HepG2 (cell line): ENCODE measurements at regions not wholly inside any gene's neighbourhood (a gene's known extent, or its start where the extent isn't known, plus 50 kb on each side); places are given as distances from the start of the nearest gene placed in this dataset.

ENCODE experiments used
- EHMT2 ChIP-seq: fragments of 200-600 bp; sonication (generic); IDR thresholded peaks from 2 replicates; pipeline ENCODE4 v1.7.0; 2017; ENCODE audit warnings: antibody characterized with exemption, low read depth, low read length, borderline replicate concordance
- FOXK2 ChIP-seq: fragments of 450-650 bp; IDR thresholded peaks from 2 replicates; pipeline ENCODE4 v1.6.1; 2016
- GABPA ChIP-seq, 2 experiments: IDR thresholded peaks; 2 replicates each; pipeline ENCODE4 v1.6.1; 2011 to 2016; ENCODE audit warnings: low read depth in 2 of 2, low read length in 1 of 2, missing biosample characterization in 1 of 2, missing genetic modification characterization in 1 of 2
- HMGA1 ChIP-seq: sonication (generic); formaldehyde crosslinking; conservative IDR thresholded peaks from 2 replicates; pipeline ENCODE4 v1.4.0; 2020; ENCODE audit warnings: missing genetic modification reagents
- MXD4 ChIP-seq: IDR thresholded peaks from 2 replicates; pipeline ENCODE4 v1.6.1; 2016; ENCODE audit warnings: mild to moderate bottlenecking, missing biosample characterization, missing genetic modification reagents
- POLR2AphosphoS5 ChIP-seq: IDR thresholded peaks from 2 replicates; pipeline ENCODE4 v1.6.1; 2012; ENCODE audit warnings: low read depth, low read length
- ZNF296 ChIP-seq: sonication (generic); formaldehyde crosslinking; conservative IDR thresholded peaks from 2 replicates; pipeline ENCODE4 v1.5.0; 2020; ENCODE audit warnings: mild to moderate bottlenecking, missing genetic modification reagents
- ZSCAN29 ChIP-seq: sonication (generic); formaldehyde crosslinking; conservative IDR thresholded peaks from 2 replicates; pipeline ENCODE4 v1.4.0; 2020; ENCODE audit warnings: mild to moderate bottlenecking, missing genetic modification reagents
- TF ChIP-seq, protein P1 (sequence below): sonication (generic); formaldehyde crosslinking; IDR thresholded peaks from 2 replicates; pipeline ENCODE4 v1.8.1; 2023; ENCODE audit warnings: mild to moderate bottlenecking, missing genetic modification reagents
- TF ChIP-seq, protein P2 (sequence below): sonication (generic); formaldehyde crosslinking; IDR thresholded peaks from 2 replicates; pipeline ENCODE4 v1.5.0; 2020; ENCODE audit warnings: mild to moderate bottlenecking, missing genetic modification reagents, moderate library complexity

DNA sequence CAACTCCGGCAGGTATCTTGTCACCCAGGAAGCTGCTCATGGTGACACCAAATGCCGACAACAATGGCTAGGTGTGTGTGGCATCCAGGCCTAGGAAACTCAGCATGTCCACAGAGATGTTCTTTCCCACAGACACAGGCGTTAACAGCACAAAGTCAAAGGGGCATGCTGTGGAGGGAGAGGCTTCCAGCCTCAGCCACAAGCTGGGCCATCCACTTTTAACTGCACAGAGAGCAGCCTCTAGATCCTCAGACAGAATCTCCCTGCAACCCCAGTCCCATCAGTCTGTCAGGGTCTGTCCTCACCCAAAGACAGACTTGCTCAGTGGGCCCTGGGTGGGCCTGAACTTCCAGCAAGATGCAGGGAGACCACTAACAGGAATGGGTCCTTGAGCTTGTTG, 58.5 kb upstream of the BCAR3 start:
- TF ChIP-seq ZSCAN29 (CRISPR knock-in tag): no peak
- TF ChIP-seq ZNF296: no peak
- no peak for TF ChIP-seq FOXK2
- no peak for TF ChIP-seq EHMT2
- TF ChIP-seq, protein P1, sequence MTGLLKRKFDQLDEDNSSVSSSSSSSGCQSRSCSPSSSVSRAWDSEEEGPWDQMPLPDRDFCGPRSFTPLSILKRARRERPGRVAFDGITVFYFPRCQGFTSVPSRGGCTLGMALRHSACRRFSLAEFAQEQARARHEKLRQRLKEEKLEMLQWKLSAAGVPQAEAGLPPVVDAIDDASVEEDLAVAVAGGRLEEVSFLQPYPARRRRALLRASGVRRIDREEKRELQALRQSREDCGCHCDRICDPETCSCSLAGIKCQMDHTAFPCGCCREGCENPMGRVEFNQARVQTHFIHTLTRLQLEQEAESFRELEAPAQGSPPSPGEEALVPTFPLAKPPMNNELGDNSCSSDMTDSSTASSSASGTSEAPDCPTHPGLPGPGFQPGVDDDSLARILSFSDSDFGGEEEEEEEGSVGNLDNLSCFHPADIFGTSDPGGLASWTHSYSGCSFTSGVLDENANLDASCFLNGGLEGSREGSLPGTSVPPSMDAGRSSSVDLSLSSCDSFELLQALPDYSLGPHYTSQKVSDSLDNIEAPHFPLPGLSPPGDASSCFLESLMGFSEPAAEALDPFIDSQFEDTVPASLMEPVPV (CRISPR knock-in tag): no peak
- no peak for TF ChIP-seq HMGA1 (CRISPR knock-in tag)
- TF ChIP-seq MXD4 (CRISPR knock-in tag): no peak
- TF ChIP-seq POLR2AphosphoS5: no peak
- TF ChIP-seq GABPA (IDR thresholded peaks at IDR 0.05; ENCODE audit: low read depth, low read length): no peak
- TF ChIP-seq GABPA (CRISPR knock-in tag; IDR thresholded peaks at IDR 0.05; ENCODE audit: low read depth): no peak
- TF ChIP-seq, protein P2, sequence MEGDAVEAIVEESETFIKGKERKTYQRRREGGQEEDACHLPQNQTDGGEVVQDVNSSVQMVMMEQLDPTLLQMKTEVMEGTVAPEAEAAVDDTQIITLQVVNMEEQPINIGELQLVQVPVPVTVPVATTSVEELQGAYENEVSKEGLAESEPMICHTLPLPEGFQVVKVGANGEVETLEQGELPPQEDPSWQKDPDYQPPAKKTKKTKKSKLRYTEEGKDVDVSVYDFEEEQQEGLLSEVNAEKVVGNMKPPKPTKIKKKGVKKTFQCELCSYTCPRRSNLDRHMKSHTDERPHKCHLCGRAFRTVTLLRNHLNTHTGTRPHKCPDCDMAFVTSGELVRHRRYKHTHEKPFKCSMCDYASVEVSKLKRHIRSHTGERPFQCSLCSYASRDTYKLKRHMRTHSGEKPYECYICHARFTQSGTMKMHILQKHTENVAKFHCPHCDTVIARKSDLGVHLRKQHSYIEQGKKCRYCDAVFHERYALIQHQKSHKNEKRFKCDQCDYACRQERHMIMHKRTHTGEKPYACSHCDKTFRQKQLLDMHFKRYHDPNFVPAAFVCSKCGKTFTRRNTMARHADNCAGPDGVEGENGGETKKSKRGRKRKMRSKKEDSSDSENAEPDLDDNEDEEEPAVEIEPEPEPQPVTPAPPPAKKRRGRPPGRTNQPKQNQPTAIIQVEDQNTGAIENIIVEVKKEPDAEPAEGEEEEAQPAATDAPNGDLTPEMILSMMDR (CRISPR knock-in tag): no peak
